Osteocyte (in vitro differentiated cells): ENCODE measurements at regions not wholly inside any gene's neighbourhood (a gene's known extent, or its start where the extent isn't known, plus 50 kb on each side); places are given as distances from the start of the nearest gene placed in this dataset.

Experiments
- DNase-seq: peaks from one replicate; pipeline ENCODE4 v3.0.0; 2021; ENCODE audit warnings: mixed read lengths; ENCODE audit not compliant: unreplicated experiment; ENCODE audit errors: extremely low spot score
- H3K27ac Mint-ChIP-seq: one replicate; pipeline ENCODE4 v1.8.0; 2021; ENCODE audit warnings: mild to moderate bottlenecking, mixed read lengths; ENCODE audit not compliant: unreplicated experiment
- H3K27me3 Mint-ChIP-seq: one replicate; pipeline ENCODE4 v1.8.0; 2021; ENCODE audit warnings: mixed read lengths; ENCODE audit not compliant: unreplicated experiment
- H3K36me3 Mint-ChIP-seq: one replicate; pipeline ENCODE4 v1.8.0; 2021; ENCODE audit warnings: mixed read lengths; ENCODE audit not compliant: unreplicated experiment
- H3K4me1 Mint-ChIP-seq: one replicate; pipeline ENCODE4 v1.8.0; 2021; ENCODE audit warnings: mixed read lengths; ENCODE audit not compliant: unreplicated experiment
- H3K4me3 Mint-ChIP-seq: one replicate; pipeline ENCODE4 v1.8.0; 2021; ENCODE audit warnings: mild to moderate bottlenecking, moderate library complexity, mixed read lengths; ENCODE audit not compliant: unreplicated experiment
- H3K9me3 Mint-ChIP-seq: one replicate; pipeline ENCODE4 v1.8.0; 2021; ENCODE audit warnings: mixed read lengths; ENCODE audit not compliant: unreplicated experiment
- TF ChIP-seq, protein P1 (sequence below): fragments of 200-600 bp; sonication (generic); IDR thresholded peaks from 2 replicates; pipeline ENCODE4 v1.5.0; 2021; ENCODE audit warnings: antibody characterized with exemption, mild to moderate bottlenecking, moderate library complexity

- TF ChIP-seq, protein P1, sequence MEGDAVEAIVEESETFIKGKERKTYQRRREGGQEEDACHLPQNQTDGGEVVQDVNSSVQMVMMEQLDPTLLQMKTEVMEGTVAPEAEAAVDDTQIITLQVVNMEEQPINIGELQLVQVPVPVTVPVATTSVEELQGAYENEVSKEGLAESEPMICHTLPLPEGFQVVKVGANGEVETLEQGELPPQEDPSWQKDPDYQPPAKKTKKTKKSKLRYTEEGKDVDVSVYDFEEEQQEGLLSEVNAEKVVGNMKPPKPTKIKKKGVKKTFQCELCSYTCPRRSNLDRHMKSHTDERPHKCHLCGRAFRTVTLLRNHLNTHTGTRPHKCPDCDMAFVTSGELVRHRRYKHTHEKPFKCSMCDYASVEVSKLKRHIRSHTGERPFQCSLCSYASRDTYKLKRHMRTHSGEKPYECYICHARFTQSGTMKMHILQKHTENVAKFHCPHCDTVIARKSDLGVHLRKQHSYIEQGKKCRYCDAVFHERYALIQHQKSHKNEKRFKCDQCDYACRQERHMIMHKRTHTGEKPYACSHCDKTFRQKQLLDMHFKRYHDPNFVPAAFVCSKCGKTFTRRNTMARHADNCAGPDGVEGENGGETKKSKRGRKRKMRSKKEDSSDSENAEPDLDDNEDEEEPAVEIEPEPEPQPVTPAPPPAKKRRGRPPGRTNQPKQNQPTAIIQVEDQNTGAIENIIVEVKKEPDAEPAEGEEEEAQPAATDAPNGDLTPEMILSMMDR: no peak
- H3K27me3 Mint-ChIP-seq: no peaks in the 10 kb centered on the region
- H3K4me3 Mint-ChIP-seq: no peak overlapping the region
- DNase-seq: no peak
- H3K4me1 Mint-ChIP-seq: peaks cover 34% of the 10 kb centered on the region
- no peaks in the 10 kb centered on the region for H3K9me3 Mint-ChIP-seq
- H3K27ac Mint-ChIP-seq: no peak overlapping the region
- H3K36me3 Mint-ChIP-seq: peaks cover 24% of the 10 kb centered on the region
Measured at GRCh38 chr7:131100357-131101054, 227.2 kb upstream of the MKLN1 start.

GRCh38 chr7:131103997-131104396, 223.7 kb upstream of the MKLN1 start:
- H3K27ac Mint-ChIP-seq: peak overlapping the region; percentile 79
- H3K4me3 Mint-ChIP-seq: peak overlapping the region; percentile 78
- H3K9me3 Mint-ChIP-seq: no peaks in the 10 kb centered on the region
- TF ChIP-seq, protein P1: no peak
- peaks cover 12% of the 10 kb centered on the region for H3K36me3 Mint-ChIP-seq
- DNase-seq: no peak
- H3K27me3 Mint-ChIP-seq: no peaks in the 10 kb centered on the region
- H3K4me1 Mint-ChIP-seq: peaks cover 40% of the 10 kb centered on the region

DNA sequence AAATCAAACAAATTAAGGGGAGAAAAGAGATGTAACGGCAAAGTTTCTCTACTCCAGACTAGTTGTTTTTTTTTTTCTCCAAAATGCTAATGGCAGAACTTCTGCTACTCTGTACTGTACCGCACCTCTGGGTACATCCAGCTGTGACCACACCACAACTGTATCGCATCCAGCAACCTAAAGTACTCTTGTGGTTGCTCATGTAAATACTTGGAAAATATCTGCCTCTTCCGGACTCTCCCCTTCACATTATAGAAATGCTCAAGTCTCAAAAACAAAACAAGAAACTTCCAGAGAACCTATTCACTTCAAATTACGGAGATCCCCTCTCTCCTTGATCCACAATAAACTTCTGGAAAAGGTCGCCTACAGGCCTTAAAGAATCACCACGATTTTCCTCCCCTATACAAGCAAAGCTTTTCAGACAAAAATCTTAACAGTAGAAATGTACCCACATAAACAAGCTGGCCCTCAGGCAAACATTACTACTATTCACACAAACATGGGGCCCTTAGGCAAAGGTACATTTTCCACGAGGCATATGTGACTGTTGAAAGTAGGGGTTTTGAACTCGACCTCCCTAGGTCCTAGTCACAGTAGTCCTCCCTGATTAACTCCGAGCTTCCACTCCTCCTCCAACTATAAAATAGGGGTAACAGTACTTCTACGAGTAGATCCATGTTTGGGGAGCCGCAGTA, 222.9 kb upstream of the MKLN1 start:
- H3K27ac Mint-ChIP-seq: peak overlapping the region; percentile 79
- H3K4me3 Mint-ChIP-seq: peak overlapping the region; percentile 78
- H3K4me1 Mint-ChIP-seq: peaks cover 47% of the 10 kb centered on the region
- peaks cover 10% of the 10 kb centered on the region for H3K36me3 Mint-ChIP-seq
- H3K27me3 Mint-ChIP-seq: no peaks in the 10 kb centered on the region
- TF ChIP-seq, protein P1: no peak
- H3K9me3 Mint-ChIP-seq: no peaks in the 10 kb centered on the region
- no peak for DNase-seq

DNA sequence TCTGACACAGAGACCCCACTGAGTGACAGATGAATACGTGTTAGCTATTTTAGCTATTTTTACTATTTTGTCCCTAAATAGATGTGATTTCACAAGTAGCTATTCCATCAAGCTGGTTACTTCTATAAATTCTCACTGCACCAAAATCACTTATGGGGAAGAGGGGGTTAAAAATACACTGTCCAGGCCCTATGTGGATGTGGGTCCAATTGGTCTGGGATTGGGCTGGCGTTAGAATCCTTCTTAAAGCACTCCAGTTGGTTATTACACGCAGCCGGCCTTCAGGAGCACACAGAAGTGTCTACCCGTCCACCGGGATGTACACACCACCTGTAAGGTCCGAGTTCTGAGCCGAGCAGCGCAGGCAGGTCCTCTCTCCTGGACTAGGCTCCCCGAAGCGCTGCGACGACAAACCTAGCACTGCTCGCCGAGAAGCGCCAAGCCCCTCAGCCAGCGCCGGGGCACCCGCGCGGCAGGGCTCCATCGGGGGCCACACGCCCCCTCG, 222.3 kb upstream of the MKLN1 start:
- peaks cover 9% of the 10 kb centered on the region for H3K36me3 Mint-ChIP-seq
- TF ChIP-seq, protein P1: no peak
- H3K4me1 Mint-ChIP-seq: peaks cover 50% of the 10 kb centered on the region
- peak overlapping the region; percentile 79 for H3K27ac Mint-ChIP-seq
- H3K4me3 Mint-ChIP-seq: peak overlapping the region; percentile 78
- DNase-seq: no peak
- no peaks in the 10 kb centered on the region for H3K27me3 Mint-ChIP-seq
- H3K9me3 Mint-ChIP-seq: no peaks in the 10 kb centered on the region
